Spleen (tissue), 7 donors: ENCODE measurements at regions not wholly inside any gene's neighbourhood (a gene's known extent, or its start where the extent isn't known, plus 50 kb on each side); places are given as distances from the start of the nearest gene placed in this dataset.

Experiments
- CTCF ChIP-seq, 11 experiments: fragments of 200-600 bp in 7 of 11; fragments of 450-650 bp in 4 of 11; sonication (generic) in 4 of 11; IDR thresholded peaks in 8 of 11; conservative IDR thresholded peaks in 3 of 11; 1 replicate in 7 of 11; 2 replicates in 4 of 11; pipeline versions ENCODE4 v1.4.0 to v1.8.0; 2016 to 2021; ENCODE audit warnings: antibody characterized with exemption in 11 of 11, inconsistent platforms in 4 of 11, mild to moderate bottlenecking in 1 of 11
- POLR2A ChIP-seq, 3 donors: fragments of 450-650 bp; IDR thresholded peaks; one replicate each; pipeline ENCODE4 v1.5.1; 2017; ENCODE audit warnings: antibody characterized with exemption in 3 of 3, mild to moderate bottlenecking in 1 of 3
- POLR2AphosphoS5 ChIP-seq, 3 donors: sonication (generic); formaldehyde crosslinking; IDR thresholded peaks; one replicate each; pipeline ENCODE4 v1.5.1; 2017; ENCODE audit warnings: antibody characterized with exemption in 3 of 3
- donor health status: DM: no; HTN: no; CAD: no; lungs with moderate emphysema.
- donor health status: DM: no; HTN: no; CAD: no.
- donor health status: DM: no; HTN: no; CAD: no.

GRCh38 chr5:157959370-157959769 lies 100.4 kb upstream of the CLINT1 start:
- TF ChIP-seq POLR2A (IDR thresholded peaks at IDR 0.05), result no peak
- TF ChIP-seq CTCF (IDR thresholded peaks at IDR 0.05 in 8 of 11, conservative IDR thresholded peaks at IDR 0.05 in 3 of 11), result no peak
- TF ChIP-seq POLR2AphosphoS5 (IDR thresholded peaks at IDR 0.05), result no peak
